ENCODE measurements at regions not wholly inside any gene's neighbourhood (a gene's known extent, or its start where the extent isn't known, plus 50 kb on each side); places are given as distances from the start of the nearest gene placed in this dataset.

DNA sequence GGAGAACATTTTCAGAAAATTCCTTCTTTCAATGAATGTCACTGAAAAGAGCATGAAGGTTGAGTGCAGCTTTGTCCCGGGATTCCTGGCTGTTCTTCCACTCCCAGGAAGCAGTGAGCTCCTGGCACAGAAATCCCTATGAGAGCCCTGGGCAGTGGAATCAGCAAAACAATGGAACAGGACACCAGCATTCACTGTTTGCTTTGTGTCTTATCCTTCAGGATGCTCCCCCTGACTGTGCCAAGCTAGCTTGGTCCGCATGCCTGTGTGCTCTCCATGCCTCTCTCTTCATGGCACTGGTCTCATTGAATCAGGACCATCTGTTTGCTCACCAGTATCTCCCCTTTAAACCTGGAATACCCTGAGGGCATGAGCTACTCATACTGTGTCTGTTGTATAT is 102.0 kb upstream of the GADL1 start:
- Mint-ChIP-seq H3K27ac (no peak overlapping the region), H3K4me1 (no peaks in the 10 kb centered on the region), H3K9me3 (no peaks in the 10 kb centered on the region), H3K27me3 (no peaks in the 10 kb centered on the region), H3K4me3 (no peak overlapping the region), H3K36me3 (ENCODE audit: low read depth) (no peaks in the 10 kb centered on the region)
- ChIA-PET POLR2A (no interaction called here), CTCF (no interaction called here)
- no peak for TF ChIP-seq CTCF (IDR thresholded peaks at IDR 0.05)
- ATAC-seq (ENCODE audit: low read depth) (no peak), DNase-seq (no peak)
- intact Hi-C loops (cut with micrococcal nuclease), result no loop called here

DNA sequence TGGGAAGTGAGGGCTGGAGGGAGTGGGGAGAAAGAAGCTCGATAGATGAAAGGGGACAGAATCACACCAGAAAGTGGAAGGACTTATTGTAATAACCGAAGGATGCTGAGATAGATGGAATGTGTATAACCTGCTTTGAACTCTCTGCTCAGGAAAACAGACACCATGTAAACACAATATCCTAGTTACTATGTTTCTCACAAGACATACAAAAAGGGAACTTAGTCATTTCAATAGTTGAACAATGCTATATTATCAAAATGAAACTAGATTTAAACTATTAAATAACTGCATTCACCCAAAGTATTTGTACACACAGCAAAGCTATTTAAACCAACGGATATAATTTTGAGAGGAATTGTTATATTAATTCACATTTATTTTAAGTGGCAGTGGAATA is 108.3 kb upstream of the GADL1 start:
- H3K9me3 Mint-ChIP-seq, result no peaks in the 10 kb centered on the region
- ATAC-seq (ENCODE audit: low read depth), result no peak
- CTCF ChIA-PET, result no interaction called here
- no peak for TF ChIP-seq CTCF (IDR thresholded peaks at IDR 0.05)
- POLR2A ChIA-PET, result no interaction called here
- DNase-seq, result no peak
- H3K36me3 Mint-ChIP-seq (ENCODE audit: low read depth), result no peaks in the 10 kb centered on the region
- intact Hi-C loops (cut with micrococcal nuclease), result no loop called here
- no peak overlapping the region for H3K4me3 Mint-ChIP-seq
- no peaks in the 10 kb centered on the region for H3K27me3 Mint-ChIP-seq
- no peak overlapping the region for H3K27ac Mint-ChIP-seq
- H3K4me1 Mint-ChIP-seq, result no peaks in the 10 kb centered on the region

DNA sequence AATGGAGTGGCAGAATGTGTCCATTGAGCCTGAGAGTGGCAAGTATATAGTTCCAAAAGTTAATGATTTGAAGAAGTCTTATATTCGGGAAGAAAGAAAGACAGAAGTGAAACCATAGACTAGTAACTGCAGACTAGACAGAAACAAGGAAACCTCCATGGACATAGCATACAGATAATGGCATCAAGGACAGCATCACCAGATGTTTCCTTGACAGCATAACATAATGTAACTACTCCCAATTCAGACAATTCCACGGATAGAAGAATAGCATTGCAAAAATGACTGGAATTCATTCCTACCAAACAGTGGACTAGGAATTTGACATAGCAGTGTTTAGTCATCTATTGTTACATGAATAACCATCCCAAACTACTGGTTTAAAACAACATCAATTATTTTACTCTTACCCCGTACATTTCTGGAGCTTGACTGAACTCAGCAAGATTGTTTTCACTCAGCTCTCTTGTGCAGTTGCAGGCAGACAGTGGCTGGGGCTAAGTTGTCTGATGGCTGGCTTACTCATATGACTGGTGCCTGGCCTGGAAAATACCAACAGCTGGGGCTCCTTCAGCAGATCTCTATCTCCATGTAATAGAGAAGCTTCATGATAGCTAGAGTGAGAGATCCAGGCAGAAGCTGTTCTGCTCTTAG is 109.7 kb upstream of the GADL1 start:
- no peaks in the 10 kb centered on the region for H3K9me3 Mint-ChIP-seq
- no peaks in the 10 kb centered on the region for H3K4me1 Mint-ChIP-seq
- CTCF ChIA-PET, result no interaction called here
- DNase-seq (no peak), ATAC-seq (ENCODE audit: low read depth) (no peak)
- H3K27ac Mint-ChIP-seq, result no peak overlapping the region
- POLR2A ChIA-PET, result no interaction called here
- TF ChIP-seq CTCF (IDR thresholded peaks at IDR 0.05), result no peak
- H3K27me3 Mint-ChIP-seq, result no peaks in the 10 kb centered on the region
- no peak overlapping the region for H3K4me3 Mint-ChIP-seq
- intact Hi-C loops (cut with micrococcal nuclease), result no loop called here
- no peaks in the 10 kb centered on the region for H3K36me3 Mint-ChIP-seq (ENCODE audit: low read depth)

GRCh38 chr3:31008994-31009393 is 114.5 kb upstream of the GADL1 start:
- TF ChIP-seq CTCF (IDR thresholded peaks at IDR 0.05), result no peak
- ATAC-seq (ENCODE audit: low read depth) (no peak), DNase-seq (no peak)
- H3K4me3 Mint-ChIP-seq, result no peak overlapping the region
- H3K9me3 Mint-ChIP-seq, result peaks cover 5% of the 10 kb centered on the region
- intact Hi-C loops (cut with micrococcal nuclease), result no loop called here
- no peaks in the 10 kb centered on the region for H3K36me3 Mint-ChIP-seq (ENCODE audit: low read depth)
- ChIA-PET POLR2A (no interaction called here), CTCF (no interaction called here)
- H3K4me1 Mint-ChIP-seq, result no peaks in the 10 kb centered on the region
- H3K27ac Mint-ChIP-seq, result no peak overlapping the region
- no peaks in the 10 kb centered on the region for H3K27me3 Mint-ChIP-seq

GRCh38 chr3:31009881-31010280 is 115.4 kb upstream of the GADL1 start:
- ChIA-PET CTCF (no interaction called here), POLR2A (no interaction called here)
- H3K27ac Mint-ChIP-seq, result no peak overlapping the region
- H3K27me3 Mint-ChIP-seq, result no peaks in the 10 kb centered on the region
- peaks cover 5% of the 10 kb centered on the region for H3K9me3 Mint-ChIP-seq
- H3K36me3 Mint-ChIP-seq (ENCODE audit: low read depth), result no peaks in the 10 kb centered on the region
- ATAC-seq (ENCODE audit: low read depth), result no peak
- H3K4me1 Mint-ChIP-seq, result no peaks in the 10 kb centered on the region
- TF ChIP-seq CTCF (IDR thresholded peaks at IDR 0.05), result no peak
- intact Hi-C loops (cut with micrococcal nuclease), result no loop called here
- no peak overlapping the region for H3K4me3 Mint-ChIP-seq
- DNase-seq, result no peak

Data from activated B cell treated with CpG ODN at 0.5 μM for 24 hours (primary cell).